SU-DHL-6 (cell line): ENCODE measurements at regions not wholly inside any gene's neighbourhood (a gene's known extent, or its start where the extent isn't known, plus 50 kb on each side); places are given as distances from the start of the nearest gene placed in this dataset.

ENCODE experiments used
- H2AFZ ChIP-seq: fragments of 200-600 bp; sonication (generic); 2 replicates; pipeline ENCODE4 v1.6.1; 2014; ENCODE audit warnings: low read depth, mild to moderate bottlenecking, moderate library complexity, mixed read lengths, antibody characterized with exemption, low read length; ENCODE audit not compliant: severe bottlenecking
- H3F3A ChIP-seq: fragments of 200-600 bp; shearing (Covaris generic); 2 replicates; pipeline ENCODE4 v1.6.0; 2016; ENCODE audit warnings: antibody characterized with exemption, mild to moderate bottlenecking; ENCODE audit not compliant: insufficient read depth
- H3K27ac ChIP-seq: fragments of 200-600 bp; sonication (generic); 2 replicates; pipeline ENCODE4 v1.5.1; 2016; ENCODE audit warnings: low read depth, mild to moderate bottlenecking, low read length, moderate library complexity, mixed read lengths
- H3K27me3 ChIP-seq: fragments of 200-600 bp; sonication (generic), shearing (Covaris generic); 2 replicates; pipeline ENCODE4 v1.6.0; 2014; ENCODE audit warnings: mild to moderate bottlenecking, low read length
- H3K36me3 ChIP-seq: fragments of 200-600 bp; sonication (generic); 2 replicates; pipeline ENCODE4 v1.6.1; 2014; ENCODE audit warnings: mild to moderate bottlenecking, low read length, mixed read lengths
- H3K4me2 ChIP-seq: fragments of 300-600, 200-600 bp; shearing (Covaris generic), sonication (generic); 2 replicates; pipeline ENCODE4 v1.6.0; 2014; ENCODE audit warnings: low read length, low read depth, mild to moderate bottlenecking; ENCODE audit not compliant: poor library complexity, severe bottlenecking
- H3K4me3 ChIP-seq: fragments of 200-600 bp; sonication (generic); 2 replicates; pipeline ENCODE4 v1.5.1; 2014; ENCODE audit warnings: antibody characterized with exemption, low read length, mild to moderate bottlenecking, mixed read lengths; ENCODE audit not compliant: insufficient read depth, poor library complexity, severe bottlenecking
- H3K79me2 ChIP-seq: fragments of 200-600 bp; sonication (generic); 2 replicates; pipeline ENCODE4 v1.6.1; 2014; ENCODE audit warnings: mild to moderate bottlenecking, low read length, moderate library complexity; ENCODE audit not compliant: insufficient read depth
- H3K9ac ChIP-seq: fragments of 200-600 bp; sonication (generic); 2 replicates; pipeline ENCODE4 v1.7.0; 2014; ENCODE audit warnings: mild to moderate bottlenecking, low read length
- H3K9me2 ChIP-seq: fragments of 200-600 bp; sonication (generic); replicated peaks from 2 replicates; pipeline ENCODE4 v1.6.1; 2014; ENCODE audit warnings: low read length; ENCODE audit not compliant: insufficient read depth
- H3K9me3 ChIP-seq: fragments of 200-600 bp; sonication (generic); 2 replicates; pipeline ENCODE4 v1.6.1; 2014; ENCODE audit warnings: low read length, mixed read lengths; ENCODE audit not compliant: insufficient read depth
- H4K20me1 ChIP-seq: fragments of 200-600 bp; sonication (generic); 2 replicates; pipeline ENCODE4 v1.6.1; 2014; ENCODE audit warnings: low read depth, mild to moderate bottlenecking, antibody characterized with exemption, low read length, moderate library complexity, mixed read lengths
- EZH2phosphoT487 ChIP-seq: fragments of 200-600 bp; sonication (generic), shearing (Covaris generic); conservative IDR thresholded peaks from 2 replicates; pipeline ENCODE4 v1.6.1; 2018; ENCODE audit warnings: mild to moderate bottlenecking, antibody characterized with exemption, low read length, moderate library complexity, mixed read lengths
- TF ChIP-seq, protein P1 (sequence below): fragments of 200-600 bp; sonication (generic); IDR thresholded peaks from one replicate; pipeline ENCODE4 v1.5.1; 2017; ENCODE audit warnings: antibody characterized with exemption, mild to moderate bottlenecking, low read length, moderate library complexity; ENCODE audit not compliant: insufficient read depth, poor library complexity, severe bottlenecking

- Histone ChIP-seq H3K27me3 (no peaks in the 10 kb centered on the region), H3K4me3 (no peak overlapping the region), H3K36me3 (no peaks in the 10 kb centered on the region), H3K79me2 (no peaks in the 10 kb centered on the region), H3K27ac (no peak overlapping the region), H3K9ac (no peak overlapping the region), H3F3A (no peaks in the 10 kb centered on the region), H3K9me2 (no peaks in the 10 kb centered on the region), H3K9me3 (no peaks in the 10 kb centered on the region), H2AFZ (no peak overlapping the region), H3K4me2 (no peak overlapping the region), H4K20me1 (no peaks in the 10 kb centered on the region)
- TF ChIP-seq EZH2phosphoT487, result no peak
- TF ChIP-seq, protein P1, sequence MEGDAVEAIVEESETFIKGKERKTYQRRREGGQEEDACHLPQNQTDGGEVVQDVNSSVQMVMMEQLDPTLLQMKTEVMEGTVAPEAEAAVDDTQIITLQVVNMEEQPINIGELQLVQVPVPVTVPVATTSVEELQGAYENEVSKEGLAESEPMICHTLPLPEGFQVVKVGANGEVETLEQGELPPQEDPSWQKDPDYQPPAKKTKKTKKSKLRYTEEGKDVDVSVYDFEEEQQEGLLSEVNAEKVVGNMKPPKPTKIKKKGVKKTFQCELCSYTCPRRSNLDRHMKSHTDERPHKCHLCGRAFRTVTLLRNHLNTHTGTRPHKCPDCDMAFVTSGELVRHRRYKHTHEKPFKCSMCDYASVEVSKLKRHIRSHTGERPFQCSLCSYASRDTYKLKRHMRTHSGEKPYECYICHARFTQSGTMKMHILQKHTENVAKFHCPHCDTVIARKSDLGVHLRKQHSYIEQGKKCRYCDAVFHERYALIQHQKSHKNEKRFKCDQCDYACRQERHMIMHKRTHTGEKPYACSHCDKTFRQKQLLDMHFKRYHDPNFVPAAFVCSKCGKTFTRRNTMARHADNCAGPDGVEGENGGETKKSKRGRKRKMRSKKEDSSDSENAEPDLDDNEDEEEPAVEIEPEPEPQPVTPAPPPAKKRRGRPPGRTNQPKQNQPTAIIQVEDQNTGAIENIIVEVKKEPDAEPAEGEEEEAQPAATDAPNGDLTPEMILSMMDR, result no peak
Observed at GRCh38 chr5:125976421-125977000, 446.7 kb upstream of the GRAMD2B start.

DNA sequence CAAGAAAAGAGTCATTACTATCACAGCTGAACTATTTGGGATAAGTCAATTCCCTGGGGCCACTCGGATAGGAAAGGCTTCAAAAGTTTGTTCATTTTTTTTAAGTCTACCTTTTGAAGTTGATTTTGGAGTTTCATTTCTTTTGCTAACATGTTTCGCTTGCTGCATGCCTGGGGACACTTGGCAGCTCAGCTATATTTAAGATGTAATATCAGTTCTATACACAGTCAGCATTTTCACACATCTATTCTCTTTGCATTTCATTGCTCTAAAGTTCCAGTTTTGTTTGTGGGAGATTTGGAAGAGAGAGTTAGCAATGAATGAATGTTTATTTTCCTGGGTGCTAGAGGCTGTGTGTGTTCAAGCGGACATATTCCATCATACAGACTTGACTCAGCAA, 445.2 kb upstream of the GRAMD2B start:
- Histone ChIP-seq H4K20me1 (no peaks in the 10 kb centered on the region), H3K79me2 (no peaks in the 10 kb centered on the region), H3F3A (no peaks in the 10 kb centered on the region), H3K4me3 (no peak overlapping the region), H3K4me2 (no peak overlapping the region), H3K9ac (no peak overlapping the region), H3K9me2 (no peaks in the 10 kb centered on the region), H3K9me3 (no peaks in the 10 kb centered on the region), H3K27me3 (no peaks in the 10 kb centered on the region), H3K36me3 (no peaks in the 10 kb centered on the region), H3K27ac (no peak overlapping the region), H2AFZ (no peak overlapping the region)
- TF ChIP-seq, protein P1, result no peak
- TF ChIP-seq EZH2phosphoT487, result no peak

DNA sequence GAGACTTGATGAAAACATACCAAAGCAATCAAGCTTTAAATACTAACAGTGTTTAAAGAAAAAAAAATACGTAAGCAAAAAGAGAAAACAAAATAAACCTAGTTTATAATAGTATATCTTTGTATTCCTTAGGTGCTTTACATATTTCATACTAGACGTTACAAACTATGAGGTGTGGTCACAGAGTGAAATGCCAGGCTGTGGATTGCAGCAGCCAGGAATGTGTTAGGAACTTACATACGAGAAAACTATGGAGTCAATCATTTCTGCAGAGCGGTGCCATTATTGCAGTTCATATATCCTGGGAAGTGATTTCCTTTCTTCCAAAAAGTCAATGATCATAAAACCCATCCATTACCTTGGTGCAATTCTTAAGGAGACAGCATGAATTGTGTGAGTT, 443.6 kb upstream of the GRAMD2B start:
- H3K27me3 ChIP-seq, result no peaks in the 10 kb centered on the region
- H3K9ac ChIP-seq, result no peak overlapping the region
- TF ChIP-seq, protein P1, result no peak
- no peak for TF ChIP-seq EZH2phosphoT487
- no peaks in the 10 kb centered on the region for H3K9me3 ChIP-seq
- H3K9me2 ChIP-seq, result no peaks in the 10 kb centered on the region
- H3K36me3 ChIP-seq, result no peaks in the 10 kb centered on the region
- H3F3A ChIP-seq, result no peaks in the 10 kb centered on the region
- H4K20me1 ChIP-seq, result no peaks in the 10 kb centered on the region
- no peak overlapping the region for H3K4me3 ChIP-seq
- H2AFZ ChIP-seq, result no peak overlapping the region
- H3K4me2 ChIP-seq, result no peak overlapping the region
- H3K79me2 ChIP-seq, result no peaks in the 10 kb centered on the region
- no peak overlapping the region for H3K27ac ChIP-seq
